Lower lobe of right lung (tissue), 2 donors: ENCODE measurements at regions not wholly inside any gene's neighbourhood (a gene's known extent, or its start where the extent isn't known, plus 50 kb on each side); places are given as distances from the start of the nearest gene placed in this dataset.

ENCODE experiments used
- ATAC-seq, 2 donors: fragments of 200-7000 bp; cut with Tn5 transposase; one replicate each; pipeline ENCODE4 v1.9.1; 2020 to 2022; ENCODE audit warnings: mild to moderate bottlenecking in 2 of 2, moderate library complexity in 2 of 2
- DNase-seq: peaks from one replicate; pipeline ENCODE4 v3.0.0-alpha.2; 2020
- H3K27ac ChIP-seq: fragments of 200-600 bp; one replicate; pipeline ENCODE4 v1.8.0; 2022
- H3K27me3 ChIP-seq: fragments of 200-600 bp; one replicate; pipeline ENCODE4 v1.8.0; 2022; ENCODE audit warnings: low read depth
- H3K36me3 ChIP-seq: fragments of 200-600 bp; one replicate; pipeline ENCODE4 v1.8.0; 2022; ENCODE audit warnings: mild to moderate bottlenecking
- H3K4me1 ChIP-seq: fragments of 200-600 bp; one replicate; pipeline ENCODE4 v1.8.0; 2022
- H3K4me3 ChIP-seq: fragments of 200-600 bp; one replicate; pipeline ENCODE4 v1.8.0; 2022; ENCODE audit warnings: mild to moderate bottlenecking
- H3K9me3 ChIP-seq: fragments of 200-600 bp; one replicate; pipeline ENCODE4 v1.8.0; 2022
- intact Hi-C: fragments of 100-400 bp; cut with DNase I; formaldehyde crosslinking; loops from one replicate; pipeline ENCODE4 v1.11.0; 2022
- TF ChIP-seq, protein P1 (sequence below): fragments of 200-600 bp; IDR thresholded peaks from one replicate; pipeline ENCODE4 v1.8.0; 2022; ENCODE audit warnings: antibody characterized with exemption, mild to moderate bottlenecking
- donor health status: DM: no; HTN: yes; CAD: no; lungs with severe emphysema.

DNA sequence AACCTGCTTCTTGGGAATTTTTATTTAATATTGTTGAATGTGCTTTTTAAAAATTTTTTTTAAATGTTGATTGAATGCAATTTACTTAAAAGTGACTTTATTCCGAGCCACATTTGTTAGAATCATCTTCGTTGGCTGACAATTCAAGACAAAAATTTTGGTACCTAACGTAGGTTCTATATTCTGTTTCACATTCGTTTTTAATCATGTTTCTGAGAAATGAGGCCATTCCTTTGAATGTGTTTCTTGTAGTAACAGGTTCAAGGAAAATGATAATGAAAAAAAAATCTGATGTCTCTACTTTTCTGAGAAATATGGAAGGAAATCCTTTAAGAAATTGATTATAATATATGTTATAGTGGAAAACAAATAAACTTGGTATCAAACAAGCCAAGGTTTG, 92.3 kb upstream of the DCLK2 start:
- ATAC-seq: no peak
- H3K9me3 ChIP-seq: no peaks in the 10 kb centered on the region
- H3K4me3 ChIP-seq: no peak overlapping the region
- no peaks in the 10 kb centered on the region for H3K27me3 ChIP-seq
- no peaks in the 10 kb centered on the region for H3K4me1 ChIP-seq
- TF ChIP-seq, protein P1, sequence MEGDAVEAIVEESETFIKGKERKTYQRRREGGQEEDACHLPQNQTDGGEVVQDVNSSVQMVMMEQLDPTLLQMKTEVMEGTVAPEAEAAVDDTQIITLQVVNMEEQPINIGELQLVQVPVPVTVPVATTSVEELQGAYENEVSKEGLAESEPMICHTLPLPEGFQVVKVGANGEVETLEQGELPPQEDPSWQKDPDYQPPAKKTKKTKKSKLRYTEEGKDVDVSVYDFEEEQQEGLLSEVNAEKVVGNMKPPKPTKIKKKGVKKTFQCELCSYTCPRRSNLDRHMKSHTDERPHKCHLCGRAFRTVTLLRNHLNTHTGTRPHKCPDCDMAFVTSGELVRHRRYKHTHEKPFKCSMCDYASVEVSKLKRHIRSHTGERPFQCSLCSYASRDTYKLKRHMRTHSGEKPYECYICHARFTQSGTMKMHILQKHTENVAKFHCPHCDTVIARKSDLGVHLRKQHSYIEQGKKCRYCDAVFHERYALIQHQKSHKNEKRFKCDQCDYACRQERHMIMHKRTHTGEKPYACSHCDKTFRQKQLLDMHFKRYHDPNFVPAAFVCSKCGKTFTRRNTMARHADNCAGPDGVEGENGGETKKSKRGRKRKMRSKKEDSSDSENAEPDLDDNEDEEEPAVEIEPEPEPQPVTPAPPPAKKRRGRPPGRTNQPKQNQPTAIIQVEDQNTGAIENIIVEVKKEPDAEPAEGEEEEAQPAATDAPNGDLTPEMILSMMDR: no peak
- no peak overlapping the region for H3K27ac ChIP-seq
- no peaks in the 10 kb centered on the region for H3K36me3 ChIP-seq
- intact Hi-C loops: no loop called here
- DNase-seq: no peak

DNA sequence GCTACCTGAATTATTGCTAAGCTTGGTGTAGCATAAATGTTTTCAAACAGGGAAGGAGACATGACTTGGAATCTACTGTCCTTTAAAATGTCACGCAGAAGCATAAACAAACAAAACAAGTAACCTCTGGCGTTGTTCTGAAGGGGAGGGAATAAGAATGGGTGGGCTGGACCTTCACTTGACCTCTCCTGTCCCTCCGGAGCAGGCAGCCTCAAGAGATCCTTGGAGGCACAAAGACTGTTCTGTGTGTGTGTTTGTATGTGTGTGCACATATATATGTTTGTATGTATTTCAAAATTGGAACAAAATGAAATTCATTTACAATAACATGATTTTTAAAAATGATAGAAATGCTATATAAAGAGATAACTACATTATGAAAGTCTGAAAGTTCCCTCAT, 91.3 kb upstream of the DCLK2 start:
- TF ChIP-seq, protein P1: no peak
- H3K4me3 ChIP-seq: no peak overlapping the region
- ATAC-seq: no peak
- no peak overlapping the region for H3K27ac ChIP-seq
- no peaks in the 10 kb centered on the region for H3K36me3 ChIP-seq
- no peaks in the 10 kb centered on the region for H3K27me3 ChIP-seq
- intact Hi-C loops: no loop called here
- H3K4me1 ChIP-seq: no peaks in the 10 kb centered on the region
- no peaks in the 10 kb centered on the region for H3K9me3 ChIP-seq
- DNase-seq: no peak

- DNase-seq (no peak), ATAC-seq (no peak)
- intact Hi-C loops: no loop called here
These were observed 90.7 kb upstream of the DCLK2 start for GRCh38 chr4:149987330-149988086.

GRCh38 chr4:149988087-149988410, 90.2 kb upstream of the DCLK2 start:
- DNase-seq (no peak), ATAC-seq (no peak)
- intact Hi-C loops: no loop called here
- Histone ChIP-seq H3K4me1 (no peaks in the 10 kb centered on the region), H3K36me3 (no peaks in the 10 kb centered on the region), H3K9me3 (no peaks in the 10 kb centered on the region), H3K27me3 (no peaks in the 10 kb centered on the region), H3K4me3 (no peak overlapping the region), H3K27ac (no peak overlapping the region)
- TF ChIP-seq, protein P1: no peak

More at GRCh38 chr4:149987330-149988086, 90.7 kb upstream of the DCLK2 start:
- no peaks in the 10 kb centered on the region for H3K27me3 ChIP-seq
- H3K36me3 ChIP-seq: no peaks in the 10 kb centered on the region
- H3K27ac ChIP-seq: no peak overlapping the region
- TF ChIP-seq, protein P1: no peak
- H3K4me1 ChIP-seq: no peaks in the 10 kb centered on the region
- H3K4me3 ChIP-seq: no peak overlapping the region
- H3K9me3 ChIP-seq: no peaks in the 10 kb centered on the region

DNA sequence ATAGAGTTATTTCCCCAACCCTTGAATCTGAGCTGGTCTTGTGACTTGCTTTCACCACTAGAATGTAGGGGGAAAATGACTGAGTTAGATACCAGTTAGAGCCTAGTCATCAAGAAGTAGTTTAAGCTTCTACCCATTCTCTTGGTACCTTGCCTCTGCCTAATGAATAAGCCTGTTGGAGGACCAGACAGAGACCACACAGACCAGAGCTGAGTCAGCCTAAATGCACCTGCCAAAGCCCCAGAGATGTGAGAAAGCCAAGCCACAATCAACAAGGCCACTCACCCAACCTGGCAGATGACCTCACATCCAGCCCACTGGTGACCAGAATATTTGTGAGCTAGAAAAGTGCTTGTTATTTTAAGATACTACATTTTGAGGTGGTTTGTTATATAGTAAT, 85.2 kb upstream of the DCLK2 start:
- no peaks in the 10 kb centered on the region for H3K4me1 ChIP-seq
- intact Hi-C loops: loop anchor here (10.0 kb wide), 1 partner anchor 872 kb away; no protein-coding TSS in a partner anchor
- no peaks in the 10 kb centered on the region for H3K27me3 ChIP-seq
- H3K4me3 ChIP-seq: no peak overlapping the region
- H3K9me3 ChIP-seq: no peaks in the 10 kb centered on the region
- H3K36me3 ChIP-seq: no peaks in the 10 kb centered on the region
- TF ChIP-seq, protein P1: no peak
- ATAC-seq (no peak), DNase-seq (no peak)
- H3K27ac ChIP-seq: no peak overlapping the region
